ENCODE measurements at regions not wholly inside any gene's neighbourhood (a gene's known extent, or its start where the extent isn't known, plus 50 kb on each side); places are given as distances from the start of the nearest gene placed in this dataset.

DNA sequence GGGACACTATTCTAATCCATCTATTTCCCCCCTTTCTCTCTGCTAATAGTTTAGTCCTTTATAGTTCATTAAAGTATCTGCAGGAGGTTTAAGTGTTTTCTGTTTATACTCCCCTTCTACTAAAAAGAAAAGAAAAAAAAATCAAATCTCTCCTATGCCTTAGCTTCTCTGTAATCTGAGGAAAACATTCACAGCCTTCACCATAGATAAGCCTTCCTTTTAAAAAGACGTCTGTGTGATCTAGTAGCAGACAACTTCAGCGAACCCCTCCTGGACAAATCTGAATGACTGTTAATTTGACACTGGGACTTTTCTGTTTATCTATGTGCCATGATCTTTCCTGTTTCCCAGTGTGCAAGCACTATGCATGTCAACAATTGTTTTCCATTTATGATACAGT lies 70.4 kb upstream of the CDH19 start:
- TF ChIP-seq POLR2AphosphoS5 (IDR thresholded peaks at IDR 0.05) (no peak), POLR2A (IDR thresholded peaks at IDR 0.05) (no peak)
- TF ChIP-seq, protein P1, sequence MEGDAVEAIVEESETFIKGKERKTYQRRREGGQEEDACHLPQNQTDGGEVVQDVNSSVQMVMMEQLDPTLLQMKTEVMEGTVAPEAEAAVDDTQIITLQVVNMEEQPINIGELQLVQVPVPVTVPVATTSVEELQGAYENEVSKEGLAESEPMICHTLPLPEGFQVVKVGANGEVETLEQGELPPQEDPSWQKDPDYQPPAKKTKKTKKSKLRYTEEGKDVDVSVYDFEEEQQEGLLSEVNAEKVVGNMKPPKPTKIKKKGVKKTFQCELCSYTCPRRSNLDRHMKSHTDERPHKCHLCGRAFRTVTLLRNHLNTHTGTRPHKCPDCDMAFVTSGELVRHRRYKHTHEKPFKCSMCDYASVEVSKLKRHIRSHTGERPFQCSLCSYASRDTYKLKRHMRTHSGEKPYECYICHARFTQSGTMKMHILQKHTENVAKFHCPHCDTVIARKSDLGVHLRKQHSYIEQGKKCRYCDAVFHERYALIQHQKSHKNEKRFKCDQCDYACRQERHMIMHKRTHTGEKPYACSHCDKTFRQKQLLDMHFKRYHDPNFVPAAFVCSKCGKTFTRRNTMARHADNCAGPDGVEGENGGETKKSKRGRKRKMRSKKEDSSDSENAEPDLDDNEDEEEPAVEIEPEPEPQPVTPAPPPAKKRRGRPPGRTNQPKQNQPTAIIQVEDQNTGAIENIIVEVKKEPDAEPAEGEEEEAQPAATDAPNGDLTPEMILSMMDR (IDR thresholded peaks at IDR 0.05), result no peak
